Neural cell (in vitro differentiated cells): ENCODE measurements at regions not wholly inside any gene's neighbourhood (a gene's known extent, or its start where the extent isn't known, plus 50 kb on each side); places are given as distances from the start of the nearest gene placed in this dataset.

Source experiments
- H2AFZ ChIP-seq: fragments of 200-600, 300-800 bp; sonication (generic), shearing (Covaris generic); 2 replicates; pipeline ENCODE4 v1.6.0; 2014; ENCODE audit warnings: low read depth, mild to moderate bottlenecking, antibody characterized with exemption, low read length, moderate library complexity
- H3F3A ChIP-seq: fragments of 200-600 bp; shearing (Covaris generic); 2 replicates; pipeline ENCODE4 v1.6.1; 2016; ENCODE audit warnings: mild to moderate bottlenecking, moderate library complexity, mixed read lengths, antibody characterized with exemption, low read length; ENCODE audit not compliant: insufficient read depth, poor library complexity, severe bottlenecking
- H3K27ac ChIP-seq: fragments of 200-600, 300-800 bp; sonication (generic), shearing (Covaris generic); 2 replicates; pipeline ENCODE4 v1.5.1; 2014; ENCODE audit warnings: mild to moderate bottlenecking, low read length, moderate library complexity
- H3K27me3 ChIP-seq: fragments of 300-800, 200-600 bp; sonication (generic), shearing (Covaris generic); 2 replicates; pipeline ENCODE4 v1.6.0; 2014; ENCODE audit warnings: mild to moderate bottlenecking, low read depth, low read length, moderate library complexity; ENCODE audit not compliant: insufficient read depth
- H3K36me3 ChIP-seq: fragments of 300-800, 200-600 bp; sonication (generic), shearing (Covaris generic); 2 replicates; pipeline ENCODE4 v1.5.1; 2014; ENCODE audit warnings: mild to moderate bottlenecking, antibody characterized with exemption, low read length, moderate library complexity; ENCODE audit not compliant: insufficient read depth
- H3K4me2 ChIP-seq: fragments of 300-800, 200-600 bp; sonication (generic), shearing (Covaris generic); 2 replicates; pipeline ENCODE4 v1.6.0; 2014; ENCODE audit warnings: mild to moderate bottlenecking, low read length
- H3K4me3 ChIP-seq: fragments of 300-800, 200-600 bp; sonication (generic), shearing (Covaris generic); 2 replicates; pipeline ENCODE4 v1.5.1; 2014; ENCODE audit warnings: mild to moderate bottlenecking, low read length, moderate library complexity
- H3K79me2 ChIP-seq: fragments of 200-600 bp; shearing (Covaris generic); replicated peaks from 2 replicates; pipeline ENCODE4 v1.6.0; 2014; ENCODE audit warnings: mild to moderate bottlenecking, low read length, moderate library complexity; ENCODE audit not compliant: insufficient read depth
- H3K9ac ChIP-seq: fragments of 300-800, 200-600 bp; sonication (generic), shearing (Covaris generic); 2 replicates; pipeline ENCODE4 v1.6.1; 2016; ENCODE audit warnings: mild to moderate bottlenecking, low read length, mixed read lengths
- H3K9me2 ChIP-seq: fragments of 200-600 bp; shearing (Covaris generic); 2 replicates; pipeline ENCODE4 v1.6.1; 2016; ENCODE audit warnings: mild to moderate bottlenecking, low read length, mixed read lengths; ENCODE audit not compliant: insufficient read depth
- H3K9me3 ChIP-seq: fragments of 200-600, 300-800 bp; sonication (generic), shearing (Covaris generic); 2 replicates; pipeline ENCODE4 v1.6.1; 2016; ENCODE audit warnings: mild to moderate bottlenecking, mixed run types, low read length, moderate library complexity, mixed read lengths
- H4K20me1 ChIP-seq: fragments of 200-600 bp; shearing (Covaris generic); 2 replicates; pipeline ENCODE4 v1.6.1; 2016; ENCODE audit warnings: mild to moderate bottlenecking, mixed run types; ENCODE audit not compliant: insufficient read depth
- EP300 ChIP-seq: fragments of 450-650 bp; conservative IDR thresholded peaks from 2 replicates; pipeline ENCODE4 v1.6.1; 2014; ENCODE audit warnings: antibody characterized with exemption, mild to moderate bottlenecking, moderate library complexity; ENCODE audit not compliant: poor library complexity, severe bottlenecking
- EZH2 ChIP-seq: fragments of 200-600, 300-800 bp; shearing (Covaris generic), sonication (generic); IDR thresholded peaks from 2 replicates; pipeline ENCODE4 v1.6.1; 2014; ENCODE audit warnings: antibody characterized with exemption, low read length, borderline replicate concordance, mild to moderate bottlenecking; ENCODE audit not compliant: insufficient read depth, poor library complexity, severe bottlenecking
- MXI1 ChIP-seq: fragments of 450-650 bp; conservative IDR thresholded peaks from 2 replicates; pipeline ENCODE4 v1.6.1; 2014; ENCODE audit warnings: antibody characterized with exemption, mild to moderate bottlenecking; ENCODE audit not compliant: poor library complexity, severe bottlenecking
- POLR2AphosphoS5 ChIP-seq: IDR thresholded peaks from 2 replicates; pipeline ENCODE4 v1.6.1; 2012
- RAD21 ChIP-seq: fragments of 450-650 bp; conservative IDR thresholded peaks from 2 replicates; pipeline ENCODE4 v1.6.1; 2014; ENCODE audit warnings: antibody characterized with exemption, mild to moderate bottlenecking, moderate library complexity
- SMC3 ChIP-seq: fragments of 450-650 bp; conservative IDR thresholded peaks from 2 replicates; pipeline ENCODE4 v1.6.1; 2014; ENCODE audit warnings: antibody characterized with exemption, mild to moderate bottlenecking, moderate library complexity; ENCODE audit not compliant: poor library complexity
- TAF1 ChIP-seq: IDR thresholded peaks from 2 replicates; pipeline ENCODE4 v1.6.1; 2012; ENCODE audit warnings: low read depth
- TF ChIP-seq, protein P1 (sequence below): IDR thresholded peaks from 2 replicates; pipeline ENCODE4 v1.6.1; 2012; ENCODE audit warnings: borderline replicate concordance
- TF ChIP-seq, protein P2 (sequence below): fragments of 450-650 bp; IDR thresholded peaks from 2 replicates; pipeline ENCODE4 v1.5.1; 2014; ENCODE audit warnings: antibody characterized with exemption, mild to moderate bottlenecking, moderate library complexity; ENCODE audit not compliant: poor library complexity, severe bottlenecking

DNA sequence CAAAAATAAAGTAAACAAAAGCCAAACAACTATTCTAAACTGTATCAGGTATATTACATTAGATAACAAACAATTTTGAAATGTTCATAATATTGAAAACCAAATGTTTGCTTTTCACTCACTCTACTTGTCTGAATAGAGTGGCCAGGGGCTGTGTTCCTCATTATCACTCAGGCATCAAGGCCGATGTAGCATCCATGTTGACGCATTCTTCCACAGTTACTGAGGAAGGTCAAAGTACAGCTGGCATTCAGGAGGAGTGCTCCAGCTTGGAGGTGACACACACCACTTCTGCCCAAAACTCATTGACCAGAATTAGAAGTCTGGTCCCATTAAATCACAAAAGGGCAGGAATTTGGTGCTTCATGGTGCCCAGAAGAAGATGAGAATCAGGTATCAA lies 137.6 kb upstream of the MANEA start:
- H2AFZ ChIP-seq = no peak overlapping the region

DNA sequence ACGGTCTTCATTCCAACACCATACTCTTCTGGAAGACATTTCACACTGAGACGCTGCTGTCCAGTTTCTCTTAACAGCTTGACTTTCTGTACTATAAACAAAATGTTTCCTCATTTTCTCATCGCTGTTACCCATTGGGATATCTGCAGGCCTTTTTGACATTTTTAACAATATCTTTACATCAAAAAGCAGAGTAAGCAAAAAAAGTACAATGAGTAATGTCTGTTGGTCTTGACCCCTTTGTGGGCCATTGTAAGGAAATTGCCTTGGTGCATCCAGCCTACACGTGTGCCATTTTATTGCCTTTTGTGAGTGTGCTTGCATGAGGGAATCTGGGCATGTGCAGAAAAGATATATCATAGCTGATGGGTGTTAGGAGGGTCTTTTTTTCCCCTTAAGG lies 129.1 kb upstream of the MANEA start:
- Histone ChIP-seq H3K4me2 (no peak overlapping the region), H3K4me3 (no peak overlapping the region), H3F3A (no peaks in the 10 kb centered on the region), H3K79me2 (no peaks in the 10 kb centered on the region), H2AFZ (no peak overlapping the region), H3K9ac (no peak overlapping the region), H3K27ac (no peak overlapping the region), H3K36me3 (no peaks in the 10 kb centered on the region), H3K9me3 (no peaks in the 10 kb centered on the region), H4K20me1 (no peaks in the 10 kb centered on the region), H3K9me2 (no peaks in the 10 kb centered on the region), H3K27me3 (no peaks in the 10 kb centered on the region)
- TF ChIP-seq MXI1 = no peak
- TF ChIP-seq, protein P1, sequence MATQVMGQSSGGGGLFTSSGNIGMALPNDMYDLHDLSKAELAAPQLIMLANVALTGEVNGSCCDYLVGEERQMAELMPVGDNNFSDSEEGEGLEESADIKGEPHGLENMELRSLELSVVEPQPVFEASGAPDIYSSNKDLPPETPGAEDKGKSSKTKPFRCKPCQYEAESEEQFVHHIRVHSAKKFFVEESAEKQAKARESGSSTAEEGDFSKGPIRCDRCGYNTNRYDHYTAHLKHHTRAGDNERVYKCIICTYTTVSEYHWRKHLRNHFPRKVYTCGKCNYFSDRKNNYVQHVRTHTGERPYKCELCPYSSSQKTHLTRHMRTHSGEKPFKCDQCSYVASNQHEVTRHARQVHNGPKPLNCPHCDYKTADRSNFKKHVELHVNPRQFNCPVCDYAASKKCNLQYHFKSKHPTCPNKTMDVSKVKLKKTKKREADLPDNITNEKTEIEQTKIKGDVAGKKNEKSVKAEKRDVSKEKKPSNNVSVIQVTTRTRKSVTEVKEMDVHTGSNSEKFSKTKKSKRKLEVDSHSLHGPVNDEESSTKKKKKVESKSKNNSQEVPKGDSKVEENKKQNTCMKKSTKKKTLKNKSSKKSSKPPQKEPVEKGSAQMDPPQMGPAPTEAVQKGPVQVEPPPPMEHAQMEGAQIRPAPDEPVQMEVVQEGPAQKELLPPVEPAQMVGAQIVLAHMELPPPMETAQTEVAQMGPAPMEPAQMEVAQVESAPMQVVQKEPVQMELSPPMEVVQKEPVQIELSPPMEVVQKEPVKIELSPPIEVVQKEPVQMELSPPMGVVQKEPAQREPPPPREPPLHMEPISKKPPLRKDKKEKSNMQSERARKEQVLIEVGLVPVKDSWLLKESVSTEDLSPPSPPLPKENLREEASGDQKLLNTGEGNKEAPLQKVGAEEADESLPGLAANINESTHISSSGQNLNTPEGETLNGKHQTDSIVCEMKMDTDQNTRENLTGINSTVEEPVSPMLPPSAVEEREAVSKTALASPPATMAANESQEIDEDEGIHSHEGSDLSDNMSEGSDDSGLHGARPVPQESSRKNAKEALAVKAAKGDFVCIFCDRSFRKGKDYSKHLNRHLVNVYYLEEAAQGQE = no peak
- no peak for TF ChIP-seq SMC3
- no peak for TF ChIP-seq RAD21
- no peak for TF ChIP-seq POLR2AphosphoS5
- TF ChIP-seq, protein P2, sequence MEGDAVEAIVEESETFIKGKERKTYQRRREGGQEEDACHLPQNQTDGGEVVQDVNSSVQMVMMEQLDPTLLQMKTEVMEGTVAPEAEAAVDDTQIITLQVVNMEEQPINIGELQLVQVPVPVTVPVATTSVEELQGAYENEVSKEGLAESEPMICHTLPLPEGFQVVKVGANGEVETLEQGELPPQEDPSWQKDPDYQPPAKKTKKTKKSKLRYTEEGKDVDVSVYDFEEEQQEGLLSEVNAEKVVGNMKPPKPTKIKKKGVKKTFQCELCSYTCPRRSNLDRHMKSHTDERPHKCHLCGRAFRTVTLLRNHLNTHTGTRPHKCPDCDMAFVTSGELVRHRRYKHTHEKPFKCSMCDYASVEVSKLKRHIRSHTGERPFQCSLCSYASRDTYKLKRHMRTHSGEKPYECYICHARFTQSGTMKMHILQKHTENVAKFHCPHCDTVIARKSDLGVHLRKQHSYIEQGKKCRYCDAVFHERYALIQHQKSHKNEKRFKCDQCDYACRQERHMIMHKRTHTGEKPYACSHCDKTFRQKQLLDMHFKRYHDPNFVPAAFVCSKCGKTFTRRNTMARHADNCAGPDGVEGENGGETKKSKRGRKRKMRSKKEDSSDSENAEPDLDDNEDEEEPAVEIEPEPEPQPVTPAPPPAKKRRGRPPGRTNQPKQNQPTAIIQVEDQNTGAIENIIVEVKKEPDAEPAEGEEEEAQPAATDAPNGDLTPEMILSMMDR = no peak
- TF ChIP-seq EZH2 = no peak

More for the DNA sequence above, 137.6 kb upstream of the MANEA start:
- Histone ChIP-seq H3K9me3 (no peaks in the 10 kb centered on the region), H3K9ac (no peak overlapping the region), H3K4me3 (no peak overlapping the region), H3K27me3 (no peaks in the 10 kb centered on the region), H4K20me1 (no peaks in the 10 kb centered on the region), H3K9me2 (no peaks in the 10 kb centered on the region), H3K36me3 (no peaks in the 10 kb centered on the region), H3K79me2 (no peaks in the 10 kb centered on the region), H3F3A (no peaks in the 10 kb centered on the region), H3K27ac (no peak overlapping the region), H3K4me2 (no peak overlapping the region)
- TF ChIP-seq POLR2AphosphoS5 = no peak
- TF ChIP-seq, protein P2 = no peak
- TF ChIP-seq MXI1 = no peak
- no peak for TF ChIP-seq EP300
- no peak for TF ChIP-seq TAF1
- TF ChIP-seq SMC3 = no peak
- no peak for TF ChIP-seq RAD21
- TF ChIP-seq, protein P1 = no peak
